Pancreas (tissue), 10 donors: ENCODE measurements at regions not wholly inside any gene's neighbourhood (a gene's known extent, or its start where the extent isn't known, plus 50 kb on each side); places are given as distances from the start of the nearest gene placed in this dataset.

Experiments used
- ATAC-seq, 4 donors: fragments of 200-7000 bp; cut with Tn5 transposase; one replicate each; pipeline versions ENCODE4 v1.8.0 to v1.9.1; 2020; ENCODE audit warnings: mild to moderate bottlenecking in 4 of 4, moderate library complexity in 4 of 4
- DNase-seq, 6 donors: peaks; one replicate each; pipeline ENCODE4 v3.0.0-alpha.2; 2020
- FAIRE-seq: peaks from 2 replicates; lab custom pipeline; 2012; peaks lifted over from hg19 to GRCh38; lab: Jason Lieb, UNC
- H3K27ac ChIP-seq, 4 donors: fragments of 200-600 bp; sonication (generic); 1 replicate in 3 of 4; 2 replicates in 1 of 4; pipeline versions ENCODE4 v1.5.0 to v1.8.0; 2020
- H3K27me3 ChIP-seq, 4 donors: fragments of 200-600 bp; one replicate each; pipeline ENCODE4 v1.8.0; 2021
- H3K36me3 ChIP-seq, 3 donors: fragments of 200-600 bp; sonication (generic) in 1 of 3; one replicate each; pipeline versions ENCODE4 v1.5.0 to v1.8.0; 2020 to 2021
- H3K4me1 ChIP-seq, 3 donors: fragments of 200-600 bp; one replicate each; pipeline ENCODE4 v1.8.0; 2021
- H3K4me3 ChIP-seq, 4 donors: fragments of 200-600 bp; sonication (generic) in 2 of 4; one replicate each; pipeline versions ENCODE4 v1.5.0 to v1.8.0; 2020 to 2021
- H3K9me3 ChIP-seq, 4 donors: fragments of 200-600 bp; one replicate each; pipeline ENCODE4 v1.8.0; 2021
- CTCF ChIP-seq, 4 donors: fragments of 200-600 bp; sonication (generic) in 3 of 4; IDR thresholded peaks; one replicate each; pipeline versions ENCODE4 v1.5.0 to v1.8.0; 2021; ENCODE audit warnings: antibody characterized with exemption in 4 of 4
- WGBS, 2 donors: extraction: QIAGEN DNeasy Blood & Tissue Kit; methylation state at CpG; one replicate each; pipeline ENCODE4 v1.1.7; 2013; 5-methylcytosine and 5-hydroxymethylcytosine counted together
- intact Hi-C, 3 donors: fragments of 100-400 bp; cut with DNase I; formaldehyde crosslinking; loops; one replicate each; pipeline versions ENCODE4 v1.11.1 to v1.14.2; 2022
- donor health status: healthy with polysubstance abuse.
- donor health status: DM: no; HTN: no; CAD: no; lungs with moderate emphysema.
- donor health status: DM: no; HTN: no; CAD: no.
- donor health status: control.
- donor health status: control.
- donor health status: Bipolar disorder and iron deficiency.
- donor health status: DM: yes; HTN: yes; CAD: no.
- donor health status: DM: no; HTN: no; CAD: no.
- donor health status: DM: no; HTN: no; CAD: no.
- donor health status: DM: yes; HTN: yes; CAD: no.

DNA sequence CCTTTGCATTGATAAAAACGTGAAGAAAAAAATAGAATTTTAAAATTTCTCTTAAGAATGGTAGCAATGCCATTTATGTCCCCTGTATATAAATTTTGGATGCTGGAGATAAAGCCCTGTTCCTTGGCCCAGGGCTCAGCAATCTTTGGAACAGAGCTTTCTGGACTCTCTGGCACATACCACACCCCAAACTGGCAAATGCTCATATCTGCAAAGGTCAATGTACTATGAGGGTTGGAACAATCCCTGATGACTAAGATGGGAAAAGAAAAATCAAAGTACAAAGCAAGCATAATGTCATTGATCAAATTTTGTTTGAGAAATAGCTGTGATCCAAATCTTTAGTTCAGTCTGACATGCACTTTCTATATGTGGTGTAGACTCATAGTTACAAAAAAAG lies 158.1 kb upstream of the HCRTR2 start:
- FAIRE-seq (no peak), DNase-seq (no peak), ATAC-seq (peak in 2 of 4 donors; percentile 38 to 58)
- H3K9me3 ChIP-seq: no peaks in the 10 kb centered on the region
- WGBS, 2 donors: 25 to 36% methylated on average over 1 of the region's 1 CpG
- no peak overlapping the region for H3K27ac ChIP-seq
- H3K4me1 ChIP-seq: peaks cover 0 to 6% (median 0%) of the 10 kb centered on the region in 3 donors
- H3K36me3 ChIP-seq: no peaks in the 10 kb centered on the region
- no peak overlapping the region for H3K4me3 ChIP-seq
- intact Hi-C loops: no loop called here
- no peaks in the 10 kb centered on the region for H3K27me3 ChIP-seq
- no peak for TF ChIP-seq CTCF (IDR thresholded peaks at IDR 0.05)

- FAIRE-seq: no peak
- Histone ChIP-seq H3K36me3 (no peaks in the 10 kb centered on the region), H3K4me1 (peaks cover 0 to 6% (median 0%) of the 10 kb centered on the region in 3 donors), H3K4me3 (no peak overlapping the region), H3K27me3 (no peaks in the 10 kb centered on the region), H3K27ac (no peak overlapping the region), H3K9me3 (no peaks in the 10 kb centered on the region)
- ATAC-seq: no peak
- WGBS, 2 donors: 36 to 59% methylated on average over 1 of the region's 1 CpG
- intact Hi-C loops: no loop called here
- no peak for TF ChIP-seq CTCF (IDR thresholded peaks at IDR 0.05)
- DNase-seq: no peak
Observed at GRCh38 chr6:55017555-55018300, 156.6 kb upstream of the HCRTR2 start.

GRCh38 chr6:55019591-55019990 lies 154.7 kb upstream of the HCRTR2 start:
- peaks cover 0 to 6% (median 0%) of the 10 kb centered on the region in 3 donors for H3K4me1 ChIP-seq
- H3K36me3 ChIP-seq: no peaks in the 10 kb centered on the region
- FAIRE-seq: no peak
- intact Hi-C loops: no loop called here
- no peak for ATAC-seq
- H3K9me3 ChIP-seq: no peaks in the 10 kb centered on the region
- no peak overlapping the region for H3K4me3 ChIP-seq
- H3K27me3 ChIP-seq: no peaks in the 10 kb centered on the region
- no peak for TF ChIP-seq CTCF (IDR thresholded peaks at IDR 0.05)
- DNase-seq: no peak
- H3K27ac ChIP-seq: no peak overlapping the region

DNA sequence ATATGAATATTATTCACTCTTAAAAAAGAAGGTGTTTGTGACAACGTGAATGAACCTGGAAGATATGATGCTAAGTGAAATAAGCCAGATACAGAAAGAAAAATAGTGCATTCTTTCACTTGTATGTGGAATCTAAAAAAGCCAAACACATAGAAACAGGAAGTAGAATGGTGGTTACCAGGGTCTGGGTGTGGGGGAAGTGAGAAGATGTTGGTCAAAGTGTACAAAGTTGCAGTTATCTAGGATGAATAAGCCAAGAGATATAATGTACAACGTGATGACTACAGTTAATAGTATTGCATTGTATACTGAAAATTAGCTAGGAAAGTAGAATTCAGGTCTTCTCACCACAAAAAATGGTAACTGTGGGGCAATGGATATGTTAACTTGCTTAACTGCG lies 151.1 kb upstream of the HCRTR2 start:
- intact Hi-C loops: no loop called here
- no peaks in the 10 kb centered on the region for H3K36me3 ChIP-seq
- H3K27ac ChIP-seq: no peak overlapping the region
- ATAC-seq: no peak
- WGBS, 2 donors: 67 to 69% methylated on average over 3 of the region's 3 CpGs
- TF ChIP-seq CTCF (IDR thresholded peaks at IDR 0.05): no peak
- H3K27me3 ChIP-seq: no peaks in the 10 kb centered on the region
- H3K4me3 ChIP-seq: no peak overlapping the region
- H3K4me1 ChIP-seq: no peaks in the 10 kb centered on the region
- no peaks in the 10 kb centered on the region for H3K9me3 ChIP-seq
- FAIRE-seq: no peak
- no peak for DNase-seq

- Histone ChIP-seq H3K36me3 (no peaks in the 10 kb centered on the region), H3K27ac (no peak overlapping the region), H3K9me3 (no peaks in the 10 kb centered on the region), H3K4me3 (no peak overlapping the region), H3K4me1 (no peaks in the 10 kb centered on the region), H3K27me3 (no peaks in the 10 kb centered on the region)
- intact Hi-C loops: no loop called here
- no peak for DNase-seq
- no peak for TF ChIP-seq CTCF (IDR thresholded peaks at IDR 0.05)
- FAIRE-seq: no peak
- no peak for ATAC-seq
Observed at GRCh38 chr6:55033016-55033546, 141.2 kb upstream of the HCRTR2 start.
